Liver (tissue), 8 donors: ENCODE measurements at regions not wholly inside any gene's neighbourhood (a gene's known extent, or its start where the extent isn't known, plus 50 kb on each side); places are given as distances from the start of the nearest gene placed in this dataset.

ENCODE experiments used
- DNase-seq: peaks from one replicate; pipeline ENCODE4 v3.0.0-alpha.2; 2017; ENCODE audit warnings: low spot score
- H3K27ac ChIP-seq, 2 donors: one replicate each; pipeline ENCODE4 v1.7.0; 2013; ENCODE audit warnings: inconsistent platforms in 2 of 2, low read length in 2 of 2, control low read depth in 1 of 2, low read depth in 1 of 2, mild to moderate bottlenecking in 1 of 2
- H3K27me3 ChIP-seq, 4 donors: one replicate each; pipeline versions ENCODE4 v1.6.1 to v1.7.0; 2013; ENCODE audit warnings: low read length in 3 of 4, inconsistent platforms in 1 of 4, mild to moderate bottlenecking in 1 of 4, moderate library complexity in 1 of 4; ENCODE audit not compliant: control insufficient read depth in 4 of 4, insufficient read depth in 4 of 4
- H3K36me3 ChIP-seq, 4 donors: one replicate each; pipeline versions ENCODE4 v1.6.1 to v1.7.0; 2013; ENCODE audit warnings: low read length in 3 of 4, mild to moderate bottlenecking in 3 of 4, low read depth in 1 of 4, moderate library complexity in 1 of 4; ENCODE audit not compliant: control insufficient read depth in 4 of 4, insufficient read depth in 3 of 4
- H3K4me1 ChIP-seq, 4 donors: one replicate each; pipeline versions ENCODE4 v1.6.1 to v1.7.0; 2013; ENCODE audit warnings: low read length in 3 of 4, mild to moderate bottlenecking in 3 of 4, moderate library complexity in 1 of 4; ENCODE audit not compliant: control insufficient read depth in 4 of 4, insufficient read depth in 4 of 4
- H3K4me3 ChIP-seq, 3 donors: one replicate each; pipeline versions ENCODE4 v1.6.1 to v1.7.0; 2013; ENCODE audit warnings: low read length in 3 of 3, control low read depth in 1 of 3, low read depth in 1 of 3, mild to moderate bottlenecking in 1 of 3
- H3K9ac ChIP-seq, 2 donors: one replicate each; pipeline ENCODE4 v1.7.0; 2013; ENCODE audit warnings: low read length in 2 of 2, mild to moderate bottlenecking in 2 of 2, moderate library complexity in 2 of 2, control low read depth in 1 of 2, low read depth in 1 of 2
- H3K9me3 ChIP-seq, 4 donors: one replicate each; pipeline versions ENCODE4 v1.6.1 to v1.7.0; 2013; ENCODE audit warnings: low read length in 3 of 4; ENCODE audit not compliant: control insufficient read depth in 4 of 4
- ATF3 ChIP-seq: IDR thresholded peaks from 2 replicates; pipeline ENCODE4 v1.6.1; 2016; ENCODE audit warnings: antibody characterized with exemption
- CTCF ChIP-seq: fragments of 150-350 bp; IDR thresholded peaks from 2 replicates; pipeline ENCODE4 v1.5.1; 2017; ENCODE audit warnings: improper control_type of control experiment, low read depth, low read length; ENCODE audit not compliant: missing input control
- EGR1 ChIP-seq, 2 donors: IDR thresholded peaks; 2 replicates each; pipeline ENCODE4 v1.6.1; 2016 to 2018; ENCODE audit warnings: antibody characterized with exemption in 2 of 2, low read depth in 2 of 2
- FOXA1 ChIP-seq: IDR thresholded peaks from 2 replicates; pipeline ENCODE4 v1.6.1; 2016; ENCODE audit warnings: antibody characterized with exemption
- FOXA2 ChIP-seq: IDR thresholded peaks from 2 replicates; pipeline ENCODE4 v1.6.1; 2016; ENCODE audit warnings: antibody characterized with exemption
- HNF4G ChIP-seq: IDR thresholded peaks from 2 replicates; pipeline ENCODE4 v1.6.1; 2016; ENCODE audit warnings: antibody characterized with exemption
- MAX ChIP-seq: IDR thresholded peaks from 2 replicates; pipeline ENCODE4 v1.6.1; 2016; ENCODE audit warnings: antibody characterized with exemption
- NR2F2 ChIP-seq: IDR thresholded peaks from 2 replicates; pipeline ENCODE4 v1.6.1; 2016; ENCODE audit warnings: antibody characterized with exemption
- RAD21 ChIP-seq, 2 donors: IDR thresholded peaks; 2 replicates each; pipeline ENCODE4 v1.6.1; 2016; ENCODE audit warnings: antibody characterized with exemption in 2 of 2, mild to moderate bottlenecking in 2 of 2
- REST ChIP-seq: IDR thresholded peaks from 2 replicates; pipeline ENCODE4 v1.6.1; 2016; ENCODE audit warnings: antibody characterized with exemption, mild to moderate bottlenecking
- RXRA ChIP-seq, 2 donors: IDR thresholded peaks; 2 replicates each; pipeline ENCODE4 v1.6.1; 2017 to 2018; ENCODE audit warnings: antibody characterized with exemption in 2 of 2, mild to moderate bottlenecking in 1 of 2
- SP1 ChIP-seq: IDR thresholded peaks from 2 replicates; pipeline ENCODE4 v1.6.1; 2018; ENCODE audit warnings: antibody characterized with exemption, mild to moderate bottlenecking
- TAF1 ChIP-seq: conservative IDR thresholded peaks from 2 replicates; pipeline ENCODE4 v1.6.1; 2016; ENCODE audit warnings: antibody characterized with exemption, mild to moderate bottlenecking
- YY1 ChIP-seq: IDR thresholded peaks from 2 replicates; pipeline ENCODE4 v1.6.1; 2016; ENCODE audit warnings: antibody characterized with exemption, mild to moderate bottlenecking
- ZBTB33 ChIP-seq: IDR thresholded peaks from 2 replicates; pipeline ENCODE4 v1.6.1; 2016; ENCODE audit warnings: antibody characterized with exemption
- WGBS: extraction: QIAGEN DNeasy Blood & Tissue Kit; methylation state at CpG from one replicate; pipeline ENCODE4 v1.1.7; 2013; 5-methylcytosine and 5-hydroxymethylcytosine counted together
- donor health status: healthy.
- donor health status: healthy.
- donor health status: healthy.
- donor health status: healthy.
- donor health status: healthy.

- Histone ChIP-seq H3K27me3 (no peaks in the 10 kb centered on the region), H3K36me3 (no peaks in the 10 kb centered on the region), H3K9me3 (no peaks in the 10 kb centered on the region), H3K9ac (no peak overlapping the region), H3K27ac (no peak overlapping the region), H3K4me3 (no peak overlapping the region), H3K4me1 (no peaks in the 10 kb centered on the region)
- WGBS, result 79% methylated on average over 17 of the region's 17 CpGs
- DNase-seq, result no peak
- TF ChIP-seq FOXA1 (no peak), ATF3 (no peak), TAF1 (no peak), HNF4G (no peak), FOXA2 (no peak), NR2F2 (no peak)
Observed at GRCh38 chr18:78408623-78409022, 571.0 kb upstream of the SALL3 start.

- WGBS, result 75% methylated on average over 13 of the region's 13 CpGs
- H3K27ac ChIP-seq, result no peak overlapping the region
- no peaks in the 10 kb centered on the region for H3K9me3 ChIP-seq
- TF ChIP-seq YY1, result no peak
- no peak for TF ChIP-seq CTCF
- no peak for TF ChIP-seq SP1
- TF ChIP-seq FOXA1, result no peak
- no peak for TF ChIP-seq RAD21 (IDR thresholded peaks at IDR 0.05)
- no peak for TF ChIP-seq NR2F2
- no peak for TF ChIP-seq ZBTB33
- no peak for TF ChIP-seq REST
- no peak for TF ChIP-seq TAF1
- TF ChIP-seq MAX, result no peak
- TF ChIP-seq FOXA2, result no peak
- TF ChIP-seq HNF4G, result no peak
- no peak for TF ChIP-seq EGR1 (IDR thresholded peaks at IDR 0.05; ENCODE audit: low read depth in 2 of 2)
- TF ChIP-seq RXRA (IDR thresholded peaks at IDR 0.05), result no peak
- no peak for TF ChIP-seq ATF3
- H3K4me3 ChIP-seq, result no peak overlapping the region
- no peak for DNase-seq
- H3K4me1 ChIP-seq, result no peaks in the 10 kb centered on the region
- H3K27me3 ChIP-seq, result no peaks in the 10 kb centered on the region
- H3K36me3 ChIP-seq, result no peaks in the 10 kb centered on the region
- no peak overlapping the region for H3K9ac ChIP-seq
Observed at GRCh38 chr18:78410094-78410786, 569.4 kb upstream of the SALL3 start.
